Nephron (organoid): ENCODE measurements at regions not wholly inside any gene's neighbourhood (a gene's known extent, or its start where the extent isn't known, plus 50 kb on each side); places are given as distances from the start of the nearest gene placed in this dataset.
A peak's percentile ranks its signal among the peaks of the same experiment; 100 is the strongest.

Experiments
- H3K27ac Mint-ChIP-seq, 3 experiments: 2 replicates each; pipeline ENCODE4 v1.8.0; 2020; ENCODE audit warnings: mixed read lengths in 3 of 3, mild to moderate bottlenecking in 2 of 3, moderate library complexity in 1 of 3
- H3K27me3 Mint-ChIP-seq: 2 replicates; pipeline ENCODE4 v1.8.0; 2021; ENCODE audit warnings: low read depth, mild to moderate bottlenecking, moderate library complexity, mixed read lengths
- H3K36me3 Mint-ChIP-seq: 2 replicates; pipeline ENCODE4 v1.8.0; 2020; ENCODE audit warnings: low read depth, mixed read lengths
- H3K4me1 Mint-ChIP-seq: 2 replicates; pipeline ENCODE4 v1.8.0; 2020; ENCODE audit warnings: mixed read lengths
- H3K4me3 Mint-ChIP-seq, 3 experiments: 2 replicates each; pipeline ENCODE4 v1.8.0; 2020; ENCODE audit warnings: mild to moderate bottlenecking in 3 of 3, mixed read lengths in 3 of 3, moderate library complexity in 2 of 3
- H3K9me3 Mint-ChIP-seq: 2 replicates; pipeline ENCODE4 v1.8.0; 2020; ENCODE audit warnings: mixed read lengths
- CTCF ChIP-seq, 3 experiments: fragments of 200-600 bp; sonication (generic); IDR thresholded peaks; one replicate each; pipeline ENCODE4 v1.5.0; 2021; ENCODE audit warnings: antibody characterized with exemption in 3 of 3; ENCODE audit not compliant: unreplicated experiment in 3 of 3

GRCh38 chr5:56447656-56448055 is 214.5 kb upstream of the ANKRD55 start:
- H3K27me3 Mint-ChIP-seq, result peaks cover 4% of the 10 kb centered on the region
- no peak overlapping the region for H3K4me3 Mint-ChIP-seq
- peak overlapping the region in 1 of 3 experiments; percentile 6 for H3K27ac Mint-ChIP-seq
- H3K9me3 Mint-ChIP-seq, result peaks cover 2% of the 10 kb centered on the region
- H3K36me3 Mint-ChIP-seq, result no peaks in the 10 kb centered on the region
- no peaks in the 10 kb centered on the region for H3K4me1 Mint-ChIP-seq
- no peak for TF ChIP-seq CTCF (IDR thresholded peaks at IDR 0.05; ENCODE audit: unreplicated experiment in 3 of 3)

- H3K36me3 Mint-ChIP-seq, result no peaks in the 10 kb centered on the region
- peak overlapping the region in 1 of 3 experiments; percentile 6 for H3K27ac Mint-ChIP-seq
- no peak overlapping the region for H3K4me3 Mint-ChIP-seq
- H3K4me1 Mint-ChIP-seq, result no peaks in the 10 kb centered on the region
- H3K9me3 Mint-ChIP-seq, result peaks cover 2% of the 10 kb centered on the region
- no peak for TF ChIP-seq CTCF (IDR thresholded peaks at IDR 0.05; ENCODE audit: unreplicated experiment in 3 of 3)
- peaks cover 4% of the 10 kb centered on the region for H3K27me3 Mint-ChIP-seq
These were observed 214.1 kb upstream of the ANKRD55 start for GRCh38 chr5:56447232-56447631.

- Mint-ChIP-seq H3K4me1 (no peaks in the 10 kb centered on the region), H3K27ac (no peak overlapping the region), H3K36me3 (no peaks in the 10 kb centered on the region), H3K9me3 (peaks cover 2% of the 10 kb centered on the region), H3K4me3 (no peak overlapping the region), H3K27me3 (peaks cover 4% of the 10 kb centered on the region)
- TF ChIP-seq CTCF (IDR thresholded peaks at IDR 0.05; ENCODE audit: unreplicated experiment in 3 of 3), result no peak
These were observed 213.6 kb upstream of the ANKRD55 start for GRCh38 chr5:56446728-56447127.

GRCh38 chr5:56443826-56444225 is 210.7 kb upstream of the ANKRD55 start:
- H3K9me3 Mint-ChIP-seq, result peaks cover 2% of the 10 kb centered on the region
- H3K27me3 Mint-ChIP-seq, result peaks cover 4% of the 10 kb centered on the region
- H3K36me3 Mint-ChIP-seq, result no peaks in the 10 kb centered on the region
- H3K27ac Mint-ChIP-seq, result no peak overlapping the region
- TF ChIP-seq CTCF (IDR thresholded peaks at IDR 0.05; ENCODE audit: unreplicated experiment in 3 of 3), result no peak
- H3K4me3 Mint-ChIP-seq, result no peak overlapping the region
- no peaks in the 10 kb centered on the region for H3K4me1 Mint-ChIP-seq

GRCh38 chr5:56440871-56441740 is 208.0 kb upstream of the ANKRD55 start:
- no peak for TF ChIP-seq CTCF (IDR thresholded peaks at IDR 0.05; ENCODE audit: unreplicated experiment in 3 of 3)
- peak overlapping the region in 2 of 3 experiments; percentile 15 to 84 for H3K27ac Mint-ChIP-seq

GRCh38 chr5:56434986-56435385 is 201.9 kb upstream of the ANKRD55 start:
- no peak for TF ChIP-seq CTCF (IDR thresholded peaks at IDR 0.05; ENCODE audit: unreplicated experiment in 3 of 3)
- peaks cover 2% of the 10 kb centered on the region for H3K9me3 Mint-ChIP-seq

More at GRCh38 chr5:56440871-56441740, 208.0 kb upstream of the ANKRD55 start:
- Mint-ChIP-seq H3K4me3 (no peak overlapping the region), H3K9me3 (peaks cover 2% of the 10 kb centered on the region), H3K4me1 (no peaks in the 10 kb centered on the region), H3K27me3 (no peaks in the 10 kb centered on the region), H3K36me3 (no peaks in the 10 kb centered on the region)

More at GRCh38 chr5:56434986-56435385, 201.9 kb upstream of the ANKRD55 start:
- H3K27ac Mint-ChIP-seq, result peak overlapping the region; percentile 28 to 35 (median 28)
- no peak overlapping the region for H3K4me3 Mint-ChIP-seq
- peaks cover 5% of the 10 kb centered on the region for H3K4me1 Mint-ChIP-seq
- no peaks in the 10 kb centered on the region for H3K36me3 Mint-ChIP-seq
- H3K27me3 Mint-ChIP-seq, result no peaks in the 10 kb centered on the region
